ENCODE measurements at regions not wholly inside any gene's neighbourhood (a gene's known extent, or its start where the extent isn't known, plus 50 kb on each side); places are given as distances from the start of the nearest gene placed in this dataset.
"Not testable (repeated sequence)": the region's sequence is repeated elsewhere in the genome, so short reads cannot be mapped to it uniquely, and the experiment has no call there.

GRCh38 chr2:60247471-60247870, 306.0 kb downstream of the BCL11A start:
- DNase-seq (ENCODE audit: low read depth in 2 of 2): no peak

DNA sequence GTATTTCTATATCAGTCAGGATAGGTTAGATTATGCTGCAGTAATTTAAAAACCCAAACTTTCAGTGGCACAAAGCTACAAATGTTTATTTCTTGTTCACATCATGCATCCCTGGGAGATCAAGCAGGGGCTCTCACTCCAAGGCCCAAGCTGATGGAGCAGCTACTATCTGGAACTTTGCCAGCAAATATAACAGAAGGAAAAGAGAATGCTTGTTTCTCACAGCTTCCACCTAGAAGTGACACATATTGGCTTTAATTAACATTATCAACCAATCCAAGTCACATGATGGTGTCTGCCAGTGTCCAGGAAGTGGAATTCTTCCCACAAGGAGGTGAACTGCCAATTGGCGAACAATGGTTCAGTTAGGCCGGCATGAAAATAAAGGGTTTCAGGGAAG, 306.9 kb downstream of the BCL11A start:
- DNase-seq (ENCODE audit: low read depth in 2 of 2): no peak

DNA sequence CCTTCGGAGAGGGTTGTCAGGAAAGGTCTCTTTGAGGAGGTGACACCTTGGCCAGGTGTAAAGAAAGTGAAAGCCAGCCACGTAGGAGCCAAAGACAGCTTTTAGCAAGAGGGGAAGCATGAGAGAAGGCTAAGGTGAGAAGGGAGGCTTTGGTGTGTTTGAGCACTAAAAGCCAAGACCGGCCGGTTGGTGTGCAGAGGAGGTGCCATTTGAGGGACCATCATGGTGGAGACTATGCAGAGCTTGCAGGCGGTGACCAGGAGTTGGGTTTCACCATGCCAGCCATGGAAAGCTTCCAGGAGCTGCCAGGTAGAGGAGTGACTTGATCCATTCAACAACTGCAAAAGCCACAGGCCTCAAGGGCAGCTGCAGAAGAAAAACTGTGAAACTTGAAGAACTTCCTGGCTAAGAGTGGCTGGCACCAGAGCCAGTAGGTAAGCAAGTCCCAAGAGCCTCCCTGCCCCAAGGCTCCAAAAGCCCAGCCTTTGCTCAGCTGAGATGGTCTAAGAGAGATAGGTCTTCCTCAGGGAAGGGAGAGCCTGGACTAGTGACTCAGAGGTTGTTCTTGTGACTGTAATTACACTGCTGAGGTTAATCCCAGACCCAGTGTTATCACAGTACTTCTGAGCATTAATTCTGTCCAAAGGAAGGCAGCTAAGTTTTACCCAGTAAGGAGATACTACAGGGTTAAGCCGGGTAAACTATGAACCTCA, 319.0 kb downstream of the BCL11A start:
- no peak for DNase-seq (ENCODE audit: low read depth in 2 of 2)

DNA sequence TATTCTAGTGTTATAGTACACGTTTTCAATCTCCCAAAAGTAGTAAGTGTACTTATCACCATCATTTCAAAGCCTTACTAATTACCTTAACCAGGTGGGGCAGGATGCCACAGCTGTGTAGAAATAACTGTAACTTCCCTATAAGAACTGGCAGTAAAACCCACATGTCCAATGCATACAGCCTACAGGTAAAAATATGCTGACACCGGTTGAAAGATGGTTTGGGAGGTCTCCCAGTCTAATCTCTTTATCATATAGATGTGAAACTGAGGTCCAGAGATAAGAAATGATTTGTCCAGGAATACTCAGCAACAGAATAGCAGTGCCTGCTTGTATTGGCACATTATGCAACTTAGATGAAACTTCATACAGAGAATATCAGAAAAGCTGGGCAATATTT, 322.9 kb downstream of the BCL11A start:
- DNase-seq (ENCODE audit: low read depth in 2 of 2): no peak

- no peak for DNase-seq (ENCODE audit: low read depth in 2 of 2)
Measured at GRCh38 chr2:60230037-60230436, 323.4 kb downstream of the BCL11A start.

- no peak for DNase-seq (ENCODE audit: low read depth in 2 of 2)
Measured at GRCh38 chr2:60226943-60227342, 326.5 kb downstream of the BCL11A start.

- DNase-seq (ENCODE audit: low read depth in 2 of 2): no peak
Measured at GRCh38 chr2:60226191-60226590, 327.3 kb downstream of the BCL11A start.

DNA sequence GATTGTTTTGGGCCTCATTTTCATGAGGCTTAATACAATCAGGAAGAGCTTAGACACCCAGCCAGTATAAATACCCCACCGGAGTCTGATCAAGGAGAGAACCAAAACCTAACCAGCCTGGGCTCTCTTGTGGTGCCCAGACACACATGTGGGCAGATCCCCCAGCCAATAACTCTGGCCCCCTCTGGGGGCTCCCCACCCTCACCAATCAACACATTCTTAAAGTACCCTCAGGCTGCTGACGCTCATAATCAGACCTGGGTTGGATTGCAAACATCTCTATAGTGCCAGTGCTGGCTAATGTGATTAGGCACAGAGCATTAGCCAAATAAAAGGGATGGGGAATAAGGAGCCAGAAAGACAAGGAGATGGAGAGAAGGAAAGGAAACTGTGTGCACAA, 329.6 kb downstream of the BCL11A start:
- no peak for DNase-seq (ENCODE audit: low read depth in 2 of 2)

DNA sequence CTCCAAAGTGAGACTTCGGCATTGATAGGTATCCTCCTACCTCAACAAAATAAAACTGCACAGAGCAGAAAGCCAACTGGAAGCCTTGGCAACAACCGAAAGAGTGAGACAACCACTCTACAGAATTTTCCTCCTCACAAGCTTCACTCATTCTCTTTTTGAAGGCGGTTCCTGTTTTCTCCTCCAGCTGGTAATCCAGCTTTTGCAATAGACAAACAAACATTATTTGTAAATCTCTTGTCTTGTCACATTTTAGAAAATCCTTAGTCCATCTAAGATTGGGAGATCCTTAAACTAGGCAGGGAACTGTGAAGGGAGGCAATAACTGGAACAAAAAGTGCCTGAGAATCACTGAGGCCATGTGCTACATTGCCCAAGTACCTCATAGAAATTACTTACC, 332.4 kb downstream of the BCL11A start:
- no peak for DNase-seq (ENCODE audit: low read depth in 2 of 2)

DNA sequence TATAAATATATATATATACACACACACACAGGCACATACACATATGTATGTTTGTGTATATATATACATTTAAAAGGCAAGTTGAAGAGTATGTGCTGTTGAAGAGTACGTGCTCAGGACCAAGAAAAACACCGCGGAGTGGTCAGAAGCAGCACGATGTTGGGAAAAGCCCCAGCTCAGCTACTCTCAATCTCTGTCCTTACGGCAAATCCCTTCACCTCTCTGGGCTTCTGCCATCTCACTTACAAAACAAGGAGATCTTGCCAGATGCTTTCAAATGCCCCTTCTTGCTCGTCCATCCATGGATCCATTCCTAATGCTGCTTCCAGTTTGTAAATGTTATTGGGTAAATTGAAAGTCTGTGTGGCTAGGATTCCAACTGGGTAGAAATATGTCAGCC, 333.9 kb downstream of the BCL11A start:
- DNase-seq (ENCODE audit: low read depth in 2 of 2): no peak

DNA sequence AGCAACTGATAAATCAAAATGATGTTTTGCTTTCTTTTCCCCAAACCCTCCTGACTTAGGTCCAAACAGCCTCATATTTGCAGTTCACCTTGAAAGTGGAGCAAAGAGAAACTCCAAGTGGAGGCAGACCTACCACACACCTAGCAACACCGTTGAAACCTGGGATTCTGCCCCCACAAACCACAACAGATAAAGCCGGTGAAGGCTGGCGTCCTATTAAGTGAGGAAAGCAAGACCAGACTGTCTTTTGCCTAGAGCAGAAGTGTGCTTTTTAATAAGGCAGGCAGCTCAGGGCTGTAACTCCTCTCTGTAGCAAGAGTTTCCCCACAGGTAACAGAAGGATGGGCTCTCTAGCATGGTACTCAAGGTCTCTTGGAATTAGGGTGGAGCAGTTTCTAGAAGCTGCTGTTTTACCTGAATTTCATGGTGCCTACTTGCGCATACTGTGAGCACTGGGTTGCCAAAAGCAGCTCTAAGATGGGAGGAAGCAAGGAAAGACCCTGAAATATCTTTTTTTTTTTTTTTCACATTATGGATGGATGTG, 336.9 kb downstream of the BCL11A start:
- no peak for DNase-seq (ENCODE audit: low read depth in 2 of 2)

DNA sequence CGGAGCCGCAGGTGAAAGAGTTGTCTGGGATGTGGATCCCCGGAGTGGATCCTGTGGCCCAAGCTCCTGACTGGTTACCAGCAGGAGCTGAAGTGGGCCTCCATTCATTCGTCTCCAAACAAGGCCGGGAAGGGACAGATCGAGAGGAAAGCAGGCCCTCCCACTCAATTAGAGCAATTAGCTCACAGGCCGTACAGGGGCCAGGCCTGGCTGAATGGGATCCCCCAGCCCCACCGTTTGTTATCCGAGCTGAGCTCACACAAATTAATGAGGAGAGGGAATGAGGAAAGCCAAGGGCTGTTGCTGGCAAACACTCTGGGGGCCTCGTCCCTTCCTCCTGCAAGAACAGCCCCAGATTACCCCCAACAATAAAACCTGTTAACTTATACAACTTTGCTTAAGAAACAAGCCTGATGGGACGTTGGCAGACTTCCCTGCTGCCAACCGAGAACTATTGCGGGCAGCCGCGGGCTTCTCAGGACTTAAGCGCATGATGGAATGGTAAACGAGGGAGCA, 338.0 kb downstream of the BCL11A start:
- no peak for DNase-seq (ENCODE audit: low read depth in 2 of 2)

DNA sequence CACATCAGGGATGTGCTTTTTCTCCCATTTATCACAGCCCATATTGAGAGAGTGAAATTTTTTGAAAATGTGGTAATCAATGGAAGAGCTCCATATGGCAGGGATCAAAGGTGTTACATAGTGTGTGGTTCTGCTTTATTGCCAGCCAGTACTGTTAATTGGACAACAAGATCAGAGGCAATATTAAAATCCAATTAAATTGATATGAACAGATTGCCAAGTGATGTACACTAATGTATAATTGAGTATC, 338.9 kb downstream of the BCL11A start:
- DNase-seq (ENCODE audit: low read depth in 2 of 2): no peak

DNA sequence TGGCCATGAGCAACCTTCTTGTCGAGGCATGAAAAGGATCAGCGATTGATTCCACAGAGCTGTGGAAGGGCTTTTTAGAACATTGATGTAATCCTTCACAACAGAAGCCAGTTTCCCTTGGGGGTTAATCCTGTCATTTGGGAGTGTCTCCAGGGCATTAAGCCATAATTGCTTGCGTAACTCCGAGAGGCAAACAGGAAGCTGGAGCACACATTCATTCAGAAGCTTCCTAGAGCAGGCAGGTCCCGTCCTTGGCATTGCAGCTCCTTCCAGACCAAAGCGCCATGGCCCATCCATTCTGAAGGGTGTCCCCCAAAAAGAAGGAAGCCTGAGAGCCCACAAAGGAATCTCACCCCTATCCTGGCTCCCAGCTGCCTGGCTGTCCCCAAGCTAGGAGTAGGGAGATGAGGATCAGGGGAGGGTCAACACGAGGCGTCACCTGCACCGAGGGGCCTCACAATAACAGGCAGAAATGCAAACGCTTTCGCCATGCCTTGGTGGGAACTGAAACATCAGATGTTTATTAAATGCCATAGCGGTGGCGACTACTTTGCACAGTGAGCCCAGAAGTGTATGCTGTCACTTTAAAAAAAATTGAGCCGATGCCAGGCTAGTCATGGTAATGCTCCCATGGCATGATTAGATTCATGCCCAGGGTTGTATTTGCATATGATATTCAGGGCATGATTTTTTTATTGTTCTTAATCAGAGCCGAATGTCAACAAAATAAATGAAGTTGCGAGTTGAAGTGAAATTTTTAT, 339.4 kb downstream of the BCL11A start:
- no peak for DNase-seq (ENCODE audit: low read depth in 2 of 2)

DNA sequence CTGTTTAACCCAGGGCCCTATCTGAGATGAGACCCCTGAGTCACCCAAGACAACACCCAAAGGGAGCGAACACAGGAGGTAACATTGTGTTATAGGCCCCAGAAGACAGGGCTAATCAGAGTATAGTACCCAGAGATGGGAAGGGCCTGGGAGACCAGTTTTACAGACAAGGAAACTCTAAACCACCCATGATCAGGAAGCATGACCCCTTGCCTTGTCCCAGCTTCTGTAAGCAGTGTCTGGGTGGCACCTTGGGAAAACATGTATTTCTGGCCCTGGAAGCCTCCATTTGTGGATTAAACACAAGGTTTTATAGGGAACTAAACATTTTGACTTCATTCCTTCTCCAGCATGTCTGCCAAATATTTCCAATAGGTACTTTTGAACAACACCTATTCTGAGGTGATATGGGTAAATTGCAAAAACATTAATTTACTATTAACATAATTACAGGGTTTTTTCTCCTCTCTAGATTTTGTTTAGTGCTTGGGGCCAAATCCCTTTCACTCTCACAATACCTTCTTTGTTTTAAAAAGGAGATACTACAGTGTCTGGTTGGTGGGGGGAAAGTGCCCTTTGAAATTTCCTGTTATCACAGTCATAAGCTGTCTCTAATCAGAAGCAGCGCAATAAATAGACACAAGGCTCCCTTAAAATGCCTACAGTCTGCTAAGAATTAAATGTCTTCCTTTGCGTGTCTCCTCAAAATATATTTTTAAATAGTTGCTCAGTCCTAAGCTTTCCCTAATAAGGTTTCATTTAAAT, 341.1 kb downstream of the BCL11A start:
- DNase-seq (ENCODE audit: low read depth in 2 of 2): no peak

DNA sequence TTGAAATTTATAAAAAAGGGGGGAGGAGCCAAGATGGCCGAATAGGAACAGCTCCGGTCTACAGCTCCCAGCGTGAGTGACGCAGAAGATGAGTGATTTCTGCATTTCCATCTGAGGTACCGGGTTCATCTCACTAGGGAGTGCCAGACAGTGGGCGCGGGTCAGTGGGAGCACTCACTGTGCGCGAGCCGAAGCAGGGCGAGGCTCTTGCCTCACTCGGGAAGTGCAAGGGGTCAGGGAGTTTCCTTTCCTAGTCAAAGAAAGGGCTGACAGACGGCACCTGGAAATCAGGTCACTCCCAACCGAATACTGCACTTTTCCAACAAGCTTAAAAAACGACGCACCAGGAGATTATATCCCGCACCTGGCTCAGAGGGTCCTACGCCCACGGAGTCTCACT, 364.4 kb downstream of the BCL11A start:
- not testable (repeated sequence) for DNase-seq (ENCODE audit: low read depth in 2 of 2)

- DNase-seq (ENCODE audit: low read depth in 2 of 2): no peak
Measured at GRCh38 chr2:60175290-60175689, 378.2 kb downstream of the BCL11A start.

- DNase-seq (ENCODE audit: low read depth in 2 of 2): no peak
Measured at GRCh38 chr2:60174146-60174545, 379.3 kb downstream of the BCL11A start.

- DNase-seq (ENCODE audit: low read depth in 2 of 2): no peak
Measured at GRCh38 chr2:60172801-60173200, 380.7 kb downstream of the BCL11A start.

DNA sequence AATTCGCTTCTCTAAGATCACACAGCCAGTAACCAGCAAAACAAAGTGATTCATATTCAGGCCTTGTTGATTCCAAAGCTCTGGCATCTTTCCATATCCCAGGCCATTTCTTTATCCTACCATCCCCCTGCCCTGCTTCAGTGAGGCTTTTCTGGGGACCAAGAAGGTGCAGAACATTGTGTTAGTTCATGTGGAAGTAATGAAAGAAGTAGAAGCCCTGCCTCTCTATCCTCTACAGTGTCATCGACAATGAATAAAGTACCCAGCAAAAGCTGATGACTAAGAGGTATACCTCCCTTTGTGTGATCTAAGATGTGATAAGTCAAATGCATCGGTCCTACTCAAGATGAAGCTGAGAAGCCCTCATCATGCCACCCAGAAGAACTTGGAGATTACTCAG, 383.2 kb downstream of the BCL11A start:
- no peak for DNase-seq (ENCODE audit: low read depth in 2 of 2)

DNA sequence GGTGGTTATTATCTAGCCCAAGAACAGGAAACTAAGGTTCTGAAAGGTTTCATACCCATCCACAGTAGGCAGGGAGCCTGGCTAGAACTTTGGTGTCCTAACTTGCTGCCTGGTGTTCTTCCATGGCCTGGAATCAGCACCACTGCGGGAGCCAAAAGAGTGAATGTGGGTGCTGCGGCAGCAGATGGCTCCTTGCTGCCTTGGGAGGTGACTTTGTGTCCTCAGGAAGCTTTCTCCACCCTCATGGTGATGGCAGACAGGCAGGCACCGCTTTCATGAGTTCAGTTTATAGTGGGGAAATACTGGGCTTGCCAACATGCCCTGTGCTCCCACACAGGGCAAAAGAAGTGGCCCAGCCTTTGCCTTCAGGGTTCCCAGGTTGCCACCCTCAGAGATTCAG, 385.2 kb downstream of the BCL11A start:
- no peak for DNase-seq (ENCODE audit: low read depth in 2 of 2)

- no peak for DNase-seq (ENCODE audit: low read depth in 2 of 2)
Measured at GRCh38 chr2:60167089-60167488, 386.4 kb downstream of the BCL11A start.

- DNase-seq (ENCODE audit: low read depth in 2 of 2): no peak
Measured at GRCh38 chr2:60163691-60164090, 389.8 kb downstream of the BCL11A start.
